ENCODE measurements at regions not wholly inside any gene's neighbourhood (a gene's known extent, or its start where the extent isn't known, plus 50 kb on each side); places are given as distances from the start of the nearest gene placed in this dataset.

DNA sequence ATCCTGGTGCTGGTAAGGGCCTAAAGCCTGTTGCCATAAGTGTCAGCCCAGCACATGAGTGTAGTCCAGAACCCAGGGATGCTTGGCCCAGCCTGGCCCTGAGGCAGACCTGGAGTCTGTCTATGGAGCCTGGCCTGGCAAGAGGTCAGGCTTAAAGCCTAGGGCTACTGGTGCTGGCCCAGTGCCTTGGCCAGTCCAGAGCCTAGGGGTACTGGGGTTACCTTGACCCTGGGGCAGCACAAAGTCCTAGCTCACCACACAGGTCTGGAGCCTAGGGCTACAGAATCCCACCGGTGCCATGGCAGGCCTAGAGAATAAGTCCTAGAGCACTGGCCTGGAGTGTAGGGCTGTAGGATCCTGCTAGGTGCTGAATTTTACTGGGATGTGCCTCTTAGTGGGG, 393.8 kb downstream of the MAGEE1 start:
- no TSS peak for BruUV-seq (replicated peaks)
- H4K91ac ChIP-seq (ENCODE audit: insufficient read depth, low read depth, low read length) = no peak overlapping the region
- H3K4me3 ChIP-seq (ENCODE audit: insufficient read depth, low read depth, low read length) = no peak overlapping the region
- no peak overlapping the region for H3K4me2 ChIP-seq (ENCODE audit: low read depth, low read length)
- H4K20me1 ChIP-seq (ENCODE audit: insufficient read depth, low read length) = no peaks in the 10 kb centered on the region
- ChIA-PET CTCF (no interaction called here), POLR2A (ENCODE audit: unreplicated experiment) (no interaction called here)
- H3K36me3 ChIP-seq (ENCODE audit: control insufficient read depth, insufficient read depth, low read length) = no peaks in the 10 kb centered on the region
- no CpG with 5 or more reads among the region's 1 CpG for WGBS, 2 experiments (ENCODE audit: extremely low coverage in 2 of 2, insufficient read length in 1 of 2)
- H3K18ac ChIP-seq (ENCODE audit: low read depth, low read length) = no peak overlapping the region
- no peak overlapping the region for H4K5ac ChIP-seq (ENCODE audit: low read depth, low read length)
- no peak overlapping the region for H3K14ac ChIP-seq (replicated peaks; ENCODE audit: low read depth, low read length)
- H3K56ac ChIP-seq (ENCODE audit: extremely low read depth, insufficient read depth, low read length) = no peak overlapping the region
- H2AFZ ChIP-seq (replicated peaks; ENCODE audit: low read length, poor library complexity) = no peak overlapping the region
- no peaks in the 10 kb centered on the region for H3K4me1 ChIP-seq (ENCODE audit: control insufficient read depth, insufficient read depth, low read length)
- no peak for ATAC-seq (ENCODE audit: low read depth)
- H3K79me1 ChIP-seq (ENCODE audit: low read depth in 1 of 2, low read length in 2 of 2) = no peaks in the 10 kb centered on the region
- no peak overlapping the region for H3K4ac ChIP-seq (ENCODE audit: low read depth, low read length)
- H3K23ac ChIP-seq (ENCODE audit: low read depth, low read length) = no peak overlapping the region
- peaks cover 3% of the 10 kb centered on the region; the same call in 1 of the 2 replicates for H3K9me3 ChIP-seq (ENCODE audit: control insufficient read depth, insufficient read depth, low read length)
- H2BK5ac ChIP-seq (ENCODE audit: low read depth, low read length, poor library complexity, severe bottlenecking) = no peak overlapping the region
- in situ Hi-C loops (cut with MboI; ENCODE audit: low sequenced_read_pairs) = no loop called here
- H3K9ac ChIP-seq (ENCODE audit: low read depth, low read length) = no peak overlapping the region
- TF ChIP-seq RFX5 (IDR thresholded peaks at IDR 0.05; ENCODE audit: low read depth, low read length) (no peak), MAFK (IDR thresholded peaks at IDR 0.05; ENCODE audit: low read depth, low read length) (no peak), POLR2A (IDR thresholded peaks at IDR 0.05; ENCODE audit: low read depth, low read length) (no peak), MAZ (IDR thresholded peaks at IDR 0.05; ENCODE audit: borderline replicate concordance, low read depth, low read length) (no peak), FOS (IDR thresholded peaks at IDR 0.05; ENCODE audit: low read depth, low read length) (no peak), NFE2L2 (IDR thresholded peaks at IDR 0.05; ENCODE audit: low read depth, low read length) (no peak), MXI1 (IDR thresholded peaks at IDR 0.05; ENCODE audit: borderline replicate concordance, low read depth, low read length) (no peak), SMC3 (IDR thresholded peaks at IDR 0.05; ENCODE audit: low read depth, low read length) (no peak)
- TF ChIP-seq, protein P1, sequence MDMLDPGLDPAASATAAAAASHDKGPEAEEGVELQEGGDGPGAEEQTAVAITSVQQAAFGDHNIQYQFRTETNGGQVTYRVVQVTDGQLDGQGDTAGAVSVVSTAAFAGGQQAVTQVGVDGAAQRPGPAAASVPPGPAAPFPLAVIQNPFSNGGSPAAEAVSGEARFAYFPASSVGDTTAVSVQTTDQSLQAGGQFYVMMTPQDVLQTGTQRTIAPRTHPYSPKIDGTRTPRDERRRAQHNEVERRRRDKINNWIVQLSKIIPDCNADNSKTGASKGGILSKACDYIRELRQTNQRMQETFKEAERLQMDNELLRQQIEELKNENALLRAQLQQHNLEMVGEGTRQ (IDR thresholded peaks at IDR 0.05; ENCODE audit: low read depth, low read length) = no peak
- no peak for DNase-seq
- H4K8ac ChIP-seq (ENCODE audit: low read depth in 2 of 2, low read length in 2 of 2) = no peak overlapping the region
- H3K27ac ChIP-seq (ENCODE audit: insufficient read depth, low read length) = no peak overlapping the region
- no peak overlapping the region for H2AK9ac ChIP-seq (replicated peaks; ENCODE audit: low read depth, low read length, poor library complexity)
- dilution Hi-C loops (cut with HindIII; ENCODE audit: low sequenced_read_pairs, unreplicated experiment) = no loop called here
- H2BK15ac ChIP-seq (ENCODE audit: low read depth, low read length) = no peak overlapping the region
- no peak overlapping the region for H2BK20ac ChIP-seq (ENCODE audit: low read depth, low read length)
- H3K27me3 ChIP-seq (ENCODE audit: control insufficient read depth, insufficient read depth, low read length) = no peaks in the 10 kb centered on the region
- intact Hi-C loops (cut with micrococcal nuclease) = no loop called here
- no peak overlapping the region for H2BK120ac ChIP-seq (ENCODE audit: low read depth, low read length)
- H3K9me1 ChIP-seq (ENCODE audit: insufficient read depth, low read length) = no peaks in the 10 kb centered on the region
- no peak overlapping the region for H2AK5ac ChIP-seq (ENCODE audit: low read depth, low read length)

All from IMR-90 (cell line).